HG02943 (cell line): ENCODE measurements at regions not wholly inside any gene's neighbourhood (a gene's known extent, or its start where the extent isn't known, plus 50 kb on each side); places are given as distances from the start of the nearest gene placed in this dataset.
"Not testable (repeated sequence)": the region's sequence is repeated elsewhere in the genome, so short reads cannot be mapped to it uniquely, and the experiment has no call there.

Source experiments
- ATAC-seq: cut with Tn5 transposase; IDR thresholded peaks from one replicate; pipeline ENCODE4 v1.9.1; 2021; ENCODE audit warnings: mild to moderate bottlenecking, low read depth, moderate library complexity; ENCODE audit not compliant: unreplicated experiment

DNA sequence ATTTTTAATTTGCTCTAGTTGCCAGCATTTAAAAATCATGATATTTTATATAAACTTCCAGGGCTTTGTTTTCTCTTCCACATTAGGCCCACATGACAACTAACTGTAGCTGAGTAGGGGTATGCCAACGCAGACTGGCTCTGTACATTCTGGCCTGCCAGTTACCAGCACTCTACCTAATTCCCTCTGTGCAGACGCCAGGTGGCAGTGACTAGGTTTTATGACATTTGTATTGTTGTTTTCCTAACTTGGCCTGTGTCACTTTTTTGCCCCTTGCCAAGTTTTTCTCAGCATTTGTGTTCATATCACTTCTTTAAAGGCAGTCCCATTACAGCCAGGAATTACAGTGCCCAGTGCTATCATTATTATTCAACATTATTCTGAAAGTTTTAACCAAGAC lies 347.5 kb downstream of the NKX6-1 start:
- ATAC-seq, result no peak

DNA sequence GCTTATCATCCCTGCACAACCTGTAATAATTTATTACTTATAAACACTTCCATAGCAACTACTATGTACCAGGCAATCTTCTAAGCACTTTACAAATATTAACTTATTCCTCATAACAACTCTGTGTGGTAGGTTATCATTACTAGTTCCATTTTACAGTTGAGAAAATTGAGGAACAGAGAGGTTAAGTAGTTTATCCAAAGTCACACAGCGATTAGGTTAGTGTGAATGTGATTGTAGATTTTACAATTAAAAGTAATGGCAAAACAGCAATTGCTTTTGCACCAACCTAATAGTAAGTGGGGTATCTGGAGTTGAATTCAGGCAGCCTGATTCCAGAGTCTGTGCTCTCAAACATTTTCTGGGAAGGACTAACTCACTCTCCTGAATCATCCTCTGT lies 348.9 kb downstream of the NKX6-1 start:
- no peak for ATAC-seq

DNA sequence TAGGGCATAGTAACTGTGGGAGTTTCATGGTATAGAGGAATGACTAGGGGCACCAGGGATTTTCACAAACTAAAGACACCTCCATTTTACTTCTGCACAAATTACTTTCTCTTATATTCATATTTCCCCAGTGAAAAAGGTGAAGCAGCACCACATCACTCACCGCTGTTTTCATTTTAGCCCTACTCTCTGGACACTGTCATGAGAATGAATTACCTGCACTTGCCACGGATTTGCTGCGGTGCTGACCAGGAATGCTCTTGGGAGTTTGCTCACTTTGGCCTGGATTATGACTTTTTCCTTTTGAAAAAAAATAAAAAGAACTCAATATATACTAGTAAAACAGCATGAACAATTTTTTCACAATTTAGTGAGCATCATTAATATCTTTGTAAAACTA lies 351.3 kb downstream of the NKX6-1 start:
- ATAC-seq, result no peak

DNA sequence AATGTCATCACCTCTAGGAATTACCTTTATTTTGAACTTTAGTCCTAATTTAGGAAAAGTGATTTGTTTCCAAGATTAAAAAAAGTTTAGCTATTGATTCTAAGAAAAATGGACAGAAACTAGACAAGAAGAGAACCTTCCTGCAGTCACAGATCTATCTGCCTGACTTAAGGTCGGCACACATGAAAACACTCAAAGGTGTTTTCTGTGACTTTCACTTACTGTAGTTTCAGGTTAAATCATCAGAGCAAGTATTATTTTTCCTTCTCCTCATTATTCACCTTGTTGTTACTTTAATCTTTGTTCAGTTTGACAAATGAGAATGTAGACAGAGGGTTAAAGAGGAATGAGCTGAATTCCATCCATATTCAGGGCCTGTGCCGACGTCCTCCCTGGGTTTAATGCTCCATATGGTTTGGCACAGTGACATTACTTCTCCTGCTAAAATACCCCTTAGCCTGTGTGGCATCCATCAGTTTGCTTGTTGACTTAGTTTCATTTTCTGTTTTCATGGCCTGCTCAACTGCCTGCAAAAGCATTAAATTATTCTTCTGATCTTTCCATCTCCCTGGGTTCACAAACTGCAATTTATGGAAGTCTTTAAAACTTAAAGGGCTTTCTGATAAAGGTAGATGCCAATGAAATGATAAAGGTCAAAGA lies 352.7 kb downstream of the NKX6-1 start:
- no peak for ATAC-seq

DNA sequence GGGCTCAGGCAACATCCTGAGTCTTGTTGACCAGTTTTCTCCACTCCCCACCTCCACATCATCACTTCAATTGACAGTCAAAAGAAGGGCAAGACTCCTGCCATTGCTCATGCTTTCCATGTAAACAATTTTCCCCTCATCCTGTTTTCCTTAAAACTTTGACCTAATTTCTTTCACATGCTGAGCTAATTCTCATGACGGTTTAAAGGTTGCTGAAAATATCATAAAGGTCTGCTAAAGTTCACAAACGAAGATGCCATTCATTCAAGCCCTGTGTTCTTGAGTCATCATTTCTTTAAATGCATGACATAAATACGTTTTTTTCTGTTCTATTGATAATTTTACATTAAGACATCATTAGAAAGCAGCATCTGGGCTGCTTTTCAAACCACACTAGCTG lies 353.9 kb downstream of the NKX6-1 start:
- ATAC-seq, result no peak

DNA sequence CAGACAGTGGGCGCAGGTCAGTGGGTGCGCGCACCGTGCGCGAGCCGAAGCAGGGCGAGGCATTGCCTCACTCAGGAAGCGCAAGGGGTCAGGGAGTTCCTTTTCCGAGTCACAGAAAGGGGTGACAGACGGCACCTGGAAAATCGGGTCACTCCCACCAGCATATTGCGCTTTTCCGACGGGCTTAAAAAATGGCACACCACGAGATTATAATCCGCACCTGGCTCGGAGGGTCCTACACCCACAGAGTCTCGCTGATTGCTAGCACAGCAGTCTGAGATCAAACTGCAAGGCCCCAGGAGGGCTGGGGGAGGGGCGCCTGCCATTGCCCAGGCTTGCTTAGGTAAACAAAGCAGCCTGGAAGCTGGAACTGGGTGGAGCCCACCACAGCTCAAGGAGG lies 372.2 kb downstream of the NKX6-1 start:
- ATAC-seq, result not testable (repeated sequence)

DNA sequence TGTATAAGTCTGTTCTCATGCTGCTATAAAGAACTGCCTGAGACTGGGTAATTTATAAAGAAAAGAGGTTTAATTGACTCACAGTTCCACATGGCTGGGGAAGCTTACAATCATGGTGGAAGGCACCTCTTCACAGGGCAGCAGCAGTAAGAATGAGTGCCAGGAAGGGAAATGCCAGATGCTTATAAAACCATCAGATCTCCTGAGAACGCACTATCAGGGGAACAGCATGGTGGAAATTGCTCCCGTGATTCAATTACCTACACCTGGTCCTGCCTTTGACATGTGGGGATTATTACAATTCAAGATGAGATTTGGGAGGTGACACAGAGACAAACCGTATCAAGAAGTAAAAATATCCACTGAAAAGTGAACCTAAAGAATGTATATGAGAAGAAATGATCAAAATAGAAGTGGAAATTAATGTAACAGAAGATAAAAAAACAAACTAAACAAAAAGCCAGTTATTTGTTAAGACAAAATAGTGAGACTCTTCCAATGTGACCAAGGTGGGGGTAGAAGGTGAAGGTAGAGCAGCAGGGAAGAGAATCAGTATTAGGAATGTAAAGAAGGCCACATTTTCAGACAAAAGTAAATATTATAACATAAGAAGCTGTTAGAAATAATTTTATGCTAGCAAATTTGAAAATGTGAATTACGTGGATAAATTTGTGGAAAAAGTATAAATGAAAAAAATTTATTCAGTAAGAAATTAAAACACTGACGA lies 372.9 kb downstream of the NKX6-1 start:
- ATAC-seq, result no peak

DNA sequence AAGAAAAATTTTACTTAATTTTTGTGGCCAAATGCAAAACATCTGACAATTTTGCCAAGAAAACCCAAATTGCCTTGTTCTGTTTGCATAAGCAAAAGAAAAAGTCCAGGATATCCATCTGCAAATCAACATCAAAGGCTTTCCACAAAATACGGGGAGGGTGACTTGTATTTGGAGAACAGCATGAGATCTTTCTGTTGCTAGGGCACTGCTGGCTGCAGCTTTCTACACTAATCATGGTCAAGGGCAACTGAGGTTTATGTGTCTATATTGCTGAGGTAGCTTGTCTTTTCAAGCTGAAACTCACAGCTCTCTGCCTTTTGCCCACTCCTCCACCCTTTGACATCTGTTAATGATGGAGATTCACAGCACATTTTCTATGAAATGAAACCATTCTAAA lies 389.1 kb downstream of the NKX6-1 start:
- ATAC-seq, result no peak

DNA sequence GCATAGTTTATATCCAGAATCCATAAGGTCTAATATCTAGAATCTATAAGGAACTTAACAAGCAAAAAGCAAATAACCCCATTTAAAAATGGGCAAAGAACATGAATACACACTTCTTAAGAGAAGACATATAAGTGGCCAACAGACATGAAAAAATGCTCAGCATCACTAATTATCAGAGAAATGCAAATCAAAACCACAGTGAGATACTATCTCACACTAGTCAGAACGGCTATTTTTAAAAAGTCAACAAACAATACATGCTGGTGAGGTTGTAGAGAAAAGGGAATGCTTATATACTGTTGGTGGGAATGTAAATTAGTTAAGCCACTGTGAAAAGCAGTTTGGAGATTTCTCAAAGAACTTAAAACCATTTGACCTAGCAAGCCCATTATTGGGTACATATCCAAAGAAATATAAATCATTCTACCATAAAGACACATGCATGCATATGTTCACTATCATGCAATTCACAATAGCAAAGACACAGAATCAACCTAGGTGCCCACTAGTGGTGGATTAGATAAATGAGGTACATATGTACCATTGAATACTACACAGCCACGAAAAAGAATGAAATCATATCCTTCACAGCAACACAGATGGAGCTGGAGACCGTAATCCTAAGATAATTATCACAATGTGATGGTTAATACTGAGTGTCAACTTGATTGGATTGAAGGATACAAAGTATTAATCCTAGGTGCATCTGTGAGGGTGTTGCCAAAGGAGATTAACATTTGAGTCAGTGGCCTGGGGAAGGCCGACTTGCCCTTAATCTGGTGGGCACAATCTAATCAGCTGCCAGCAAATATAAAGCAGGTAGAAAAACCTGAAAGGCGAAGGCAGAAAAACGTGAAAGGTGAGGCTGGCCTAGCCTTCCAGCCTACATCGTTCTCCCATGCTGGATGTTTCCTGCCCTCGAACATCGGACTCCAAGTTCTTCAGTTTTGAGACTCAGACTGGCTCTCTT lies 397.2 kb downstream of the NKX6-1 start:
- ATAC-seq, result not testable (repeated sequence)

DNA sequence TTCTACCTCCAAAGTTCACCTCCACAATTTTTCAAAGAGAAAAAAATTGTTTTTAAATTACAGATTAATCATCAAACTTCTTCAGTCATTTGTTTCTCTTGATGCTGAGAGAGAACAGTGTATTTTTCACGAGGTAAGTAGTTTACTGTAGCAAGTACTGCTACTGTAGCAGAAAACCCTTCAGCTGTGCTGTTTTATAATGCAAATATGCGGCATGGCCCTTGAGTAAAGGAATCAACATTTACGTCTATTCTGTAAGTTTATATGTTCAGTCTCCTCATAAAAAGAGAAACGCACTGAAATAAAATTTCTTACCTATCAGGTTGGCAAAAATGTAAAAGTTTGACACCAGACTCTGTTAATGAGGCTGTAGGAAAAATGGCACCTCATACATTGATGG lies 399.0 kb downstream of the NKX6-1 start:
- no peak for ATAC-seq

DNA sequence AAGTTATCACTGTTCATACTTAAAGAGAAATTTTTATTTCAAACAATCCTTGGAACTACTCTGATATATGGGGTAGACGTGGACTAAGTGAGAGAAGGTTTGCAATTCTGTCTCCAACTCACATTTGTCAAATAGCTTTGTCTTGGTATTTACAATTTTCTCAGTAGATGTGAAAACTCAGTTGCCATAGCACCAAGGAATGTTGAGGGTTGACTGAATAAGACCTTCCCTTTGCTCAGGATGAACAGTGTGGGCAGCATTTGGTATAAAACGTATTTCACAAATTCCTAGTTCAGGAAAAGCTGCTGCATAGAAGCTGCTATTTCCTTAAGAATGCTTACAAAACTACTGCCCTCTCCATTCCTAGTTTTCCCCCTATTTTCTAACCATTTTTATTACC lies 399.5 kb downstream of the NKX6-1 start:
- ATAC-seq, result no peak

DNA sequence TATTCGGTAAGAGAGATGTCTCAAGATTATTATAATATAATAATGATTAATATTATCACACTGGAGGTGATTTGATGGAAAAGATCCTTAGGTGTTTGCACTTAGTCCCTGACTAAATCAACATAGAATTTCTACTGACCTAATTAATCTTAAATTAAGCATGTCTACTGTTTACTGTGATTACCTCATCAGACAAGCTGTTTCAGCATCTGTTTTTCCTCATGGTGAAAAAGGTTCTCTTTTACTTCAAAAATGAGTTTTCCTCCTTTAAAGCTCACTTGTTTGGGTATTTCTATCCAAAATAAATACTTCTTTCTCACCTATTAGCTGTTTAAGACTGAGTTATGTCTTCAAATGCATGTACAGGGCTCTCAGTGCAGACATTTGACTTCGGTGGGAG lies 407.8 kb downstream of the NKX6-1 start:
- ATAC-seq, result no peak

DNA sequence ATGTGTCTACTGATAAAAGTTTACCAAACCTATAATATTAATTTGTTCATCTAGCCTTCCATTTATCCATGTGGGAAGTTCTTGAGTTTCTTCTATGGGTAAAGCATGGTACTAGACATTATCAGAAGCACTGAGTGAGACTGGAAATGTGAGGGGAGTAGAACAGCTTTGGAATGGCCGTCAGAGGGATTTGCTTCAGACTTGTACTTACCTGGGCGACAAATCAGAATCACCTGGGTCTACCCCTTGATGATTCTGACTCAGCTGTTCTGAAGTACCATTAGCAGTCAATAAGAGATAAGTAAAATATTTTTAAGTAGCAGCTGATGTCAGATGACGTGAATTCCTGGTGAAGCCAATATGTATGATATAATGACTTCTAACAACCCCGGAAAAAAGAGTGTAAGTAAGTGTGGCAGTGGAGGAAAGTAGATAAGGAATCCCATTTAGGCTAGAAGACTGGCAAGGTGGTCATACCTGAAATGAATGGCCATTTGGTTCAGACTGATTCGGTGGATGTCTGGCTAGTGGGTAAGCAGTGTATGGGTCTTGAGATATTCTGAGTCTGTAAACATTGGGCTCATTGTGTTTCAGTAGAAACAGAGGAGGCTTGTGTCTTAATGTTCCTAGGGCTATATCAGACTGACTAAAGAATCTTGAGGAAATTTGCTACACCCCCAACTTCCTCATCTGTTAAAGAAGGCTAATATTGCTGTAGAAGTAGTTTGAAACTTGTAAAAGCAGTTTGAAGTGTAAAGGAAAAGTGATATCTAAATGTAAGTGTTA lies 409.2 kb downstream of the NKX6-1 start:
- no peak for ATAC-seq

DNA sequence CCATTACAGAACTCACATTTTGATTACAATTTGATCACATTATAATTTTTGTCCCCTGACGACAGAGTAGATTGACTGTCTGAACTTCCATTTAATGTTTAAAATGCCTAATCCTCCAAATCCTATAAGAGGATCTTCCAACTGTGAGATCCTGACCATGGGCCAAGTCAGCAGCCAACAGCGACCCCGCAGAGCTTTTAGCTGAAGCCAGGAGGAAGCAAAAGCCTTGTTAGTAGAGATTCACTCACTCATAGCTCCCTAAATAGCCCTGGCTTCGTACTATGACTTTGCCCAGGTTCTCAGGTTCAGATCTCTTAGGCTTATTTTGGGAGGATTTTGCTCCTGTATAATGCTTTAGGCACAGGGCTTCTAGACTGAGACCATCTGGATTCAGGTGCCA lies 413.1 kb downstream of the NKX6-1 start:
- ATAC-seq, result no peak

DNA sequence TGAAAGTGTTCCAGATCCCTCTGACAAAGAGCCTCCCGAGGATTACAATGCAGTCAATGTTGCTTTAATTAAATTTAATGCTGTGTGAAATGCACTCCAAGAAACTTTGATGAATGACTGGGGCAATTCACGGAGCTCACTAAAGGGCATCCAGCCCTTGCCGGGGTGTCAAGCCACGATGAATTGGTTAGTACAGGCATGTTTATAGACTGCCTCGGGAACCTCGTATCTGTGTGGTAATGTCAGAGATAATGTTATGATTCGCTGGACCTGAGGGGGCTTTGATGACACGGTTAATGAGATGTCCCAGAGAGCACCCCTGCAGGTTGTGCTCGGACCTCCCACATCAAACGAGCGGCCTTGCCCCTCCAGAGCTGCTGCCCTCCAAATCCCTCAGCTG lies 428.8 kb downstream of the NKX6-1 start:
- no peak for ATAC-seq

DNA sequence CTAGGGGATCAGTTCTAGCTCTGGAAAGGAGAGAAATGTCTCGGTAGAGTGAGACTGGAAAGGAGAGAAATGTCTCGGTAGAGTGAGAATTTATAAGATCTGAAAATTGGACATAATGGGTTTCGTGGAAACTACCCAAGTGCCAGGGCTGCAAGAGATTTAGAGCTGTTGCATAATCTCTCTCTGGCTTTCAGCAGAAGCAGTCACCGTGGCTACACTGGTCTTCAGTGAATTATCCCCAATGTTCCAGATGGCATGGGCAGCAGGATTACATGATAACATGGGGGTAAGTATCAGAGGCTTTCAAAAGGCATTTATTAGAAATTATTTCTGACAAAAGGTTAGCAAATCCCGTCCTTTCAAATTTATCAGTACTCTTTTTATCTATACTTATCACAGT lies 435.5 kb downstream of the NKX6-1 start:
- ATAC-seq, result no peak

DNA sequence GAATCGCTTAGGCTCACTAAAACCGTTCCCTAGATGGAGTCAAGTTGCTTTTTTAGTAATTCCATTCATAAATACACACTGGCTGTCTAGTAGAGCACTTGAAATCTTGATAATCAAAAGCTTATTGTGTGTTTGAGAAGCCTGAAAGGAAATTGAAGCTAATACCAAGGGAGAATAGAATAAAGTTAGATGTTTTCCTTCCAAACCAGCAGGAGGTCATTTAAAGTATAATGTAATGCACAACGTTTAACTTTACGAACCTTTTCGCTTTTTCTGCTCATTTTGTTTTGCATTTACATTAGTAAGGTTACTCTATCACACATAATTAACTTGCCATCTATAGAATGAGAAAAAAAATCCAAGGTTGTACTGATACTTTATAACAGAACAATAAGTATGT lies 440.9 kb downstream of the NKX6-1 start:
- no peak for ATAC-seq

DNA sequence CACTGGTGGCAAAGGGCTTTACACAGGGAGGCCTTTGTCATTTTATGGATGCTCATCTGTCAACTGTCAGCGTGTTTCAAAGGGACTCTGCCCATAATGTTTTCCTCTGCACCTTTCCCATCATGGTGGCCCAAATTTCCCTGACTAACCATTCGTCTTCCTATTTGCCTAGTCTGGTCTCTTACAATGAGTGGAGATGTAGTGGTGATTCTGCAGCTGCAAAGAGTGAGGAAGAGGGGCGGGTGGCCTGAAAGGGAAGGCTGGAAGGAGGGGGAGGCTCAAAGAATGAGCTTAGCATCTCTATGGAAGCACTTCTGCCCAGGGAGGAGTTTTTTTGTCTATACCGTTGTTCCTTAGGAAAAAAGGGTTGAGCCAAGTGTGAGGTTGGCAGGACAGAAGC lies 447.5 kb downstream of the NKX6-1 start:
- no peak for ATAC-seq

DNA sequence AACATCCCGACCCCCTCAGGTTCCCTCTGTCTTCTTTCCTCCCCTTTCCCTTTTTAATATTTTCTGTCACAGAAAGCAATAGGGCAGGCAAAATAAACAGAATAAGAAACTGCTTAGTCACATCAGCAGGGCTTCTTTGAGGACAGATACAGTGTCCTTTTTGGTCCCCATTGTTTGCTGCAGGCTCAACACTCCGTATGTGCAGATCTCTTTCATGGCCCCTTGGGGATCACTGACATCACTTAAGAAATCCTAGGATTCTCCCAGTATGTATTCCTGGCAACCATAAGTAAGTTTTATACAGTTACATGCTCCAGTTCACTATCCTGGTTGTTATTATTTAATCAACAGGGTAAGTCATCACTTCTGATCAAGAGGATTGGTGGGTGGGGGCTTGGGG lies 448.0 kb downstream of the NKX6-1 start:
- no peak for ATAC-seq

DNA sequence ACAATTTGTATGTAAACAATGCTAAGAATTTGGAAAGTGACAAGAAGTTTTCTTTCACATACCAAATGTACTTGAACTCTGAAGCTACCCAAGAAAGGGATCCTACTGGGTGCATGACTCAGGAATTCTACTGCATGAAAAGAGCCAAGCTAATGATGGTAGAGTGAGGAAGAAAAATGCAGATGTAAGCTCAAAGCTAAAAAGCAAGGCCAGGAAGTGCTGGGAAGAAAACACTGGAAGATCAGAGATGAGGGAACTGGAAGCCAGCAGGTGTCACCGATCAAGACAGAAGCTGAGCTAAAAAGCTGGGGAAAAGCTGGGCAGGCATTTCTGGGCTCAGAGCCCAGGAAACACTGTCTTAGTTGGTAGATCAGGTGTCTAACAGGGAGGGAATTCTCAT lies 449.1 kb downstream of the NKX6-1 start:
- ATAC-seq, result no peak

DNA sequence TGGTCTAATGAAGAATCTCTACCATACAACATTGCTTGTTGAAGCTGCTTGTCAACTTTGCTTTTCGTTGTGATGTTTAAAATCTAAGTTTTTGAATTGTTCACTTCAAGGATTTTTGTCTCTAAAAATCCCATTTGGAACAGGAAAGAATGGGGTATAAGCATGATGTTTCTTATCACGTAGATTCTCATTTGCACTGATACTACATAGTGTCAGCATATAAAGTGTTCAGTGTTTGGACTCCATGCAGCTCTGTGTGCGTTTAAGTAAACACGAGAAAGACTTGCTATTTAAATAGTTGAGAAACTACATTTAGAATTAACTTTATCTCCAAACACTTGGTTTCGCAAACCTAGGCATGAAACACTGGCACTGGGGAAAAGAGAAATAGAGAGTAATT lies 452.5 kb downstream of the NKX6-1 start:
- no peak for ATAC-seq
